CD4-positive, alpha-beta T cell treated with Interleukin-10 for 1 hour (primary cell): ENCODE measurements at regions not wholly inside any gene's neighbourhood (a gene's known extent, or its start where the extent isn't known, plus 50 kb on each side); places are given as distances from the start of the nearest gene placed in this dataset.
"Not testable (repeated sequence)": the region's sequence is repeated elsewhere in the genome, so short reads cannot be mapped to it uniquely, and the experiment has no call there.

ENCODE experiments used
- DNase-seq: peaks from one replicate; pipeline ENCODE4 v3.0.0-alpha.2; 2020

DNA sequence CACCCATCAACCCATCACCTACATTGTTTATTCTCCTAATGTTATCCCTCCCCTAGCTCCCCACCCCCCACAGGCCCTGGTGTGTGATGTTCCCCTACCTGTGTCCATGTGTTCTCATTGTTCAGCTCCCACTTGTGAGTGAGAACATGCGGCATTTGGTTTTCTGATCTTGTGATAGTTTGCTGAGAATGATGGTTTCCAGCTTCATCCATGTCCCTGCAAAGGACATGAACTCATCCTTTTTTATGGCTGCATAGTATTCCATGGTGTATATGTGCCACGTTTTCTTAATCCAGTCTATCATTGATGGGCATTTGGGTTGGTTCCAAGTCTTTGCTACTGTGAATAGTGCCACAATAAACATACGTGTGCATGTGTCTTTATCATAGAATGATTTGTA is 118.1 kb upstream of the IER5L start:
- DNase-seq = not testable (repeated sequence)

GRCh38 chr9:129291041-129291501 is 113.0 kb upstream of the IER5L start:
- no peak for DNase-seq

DNA sequence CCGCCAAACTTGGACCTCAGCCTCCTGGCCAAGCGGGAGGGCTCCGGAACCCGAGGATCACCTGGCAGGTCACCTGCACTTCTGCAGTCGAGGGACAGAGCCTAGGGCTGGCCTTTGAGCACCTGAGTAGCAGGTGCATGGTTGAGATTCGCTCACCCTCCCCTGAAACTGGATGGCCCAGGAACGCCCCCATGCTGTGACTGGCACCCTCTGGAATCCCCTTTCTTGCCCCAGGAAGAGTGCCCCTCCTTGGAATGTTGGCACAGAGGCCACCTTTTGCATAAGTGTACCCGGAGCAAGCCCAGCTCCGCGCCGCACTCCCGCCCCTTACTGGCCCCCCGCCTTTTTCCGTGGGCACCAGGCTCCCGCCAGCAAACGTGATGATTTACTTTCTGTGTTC is 112.5 kb upstream of the IER5L start:
- no peak for DNase-seq

DNA sequence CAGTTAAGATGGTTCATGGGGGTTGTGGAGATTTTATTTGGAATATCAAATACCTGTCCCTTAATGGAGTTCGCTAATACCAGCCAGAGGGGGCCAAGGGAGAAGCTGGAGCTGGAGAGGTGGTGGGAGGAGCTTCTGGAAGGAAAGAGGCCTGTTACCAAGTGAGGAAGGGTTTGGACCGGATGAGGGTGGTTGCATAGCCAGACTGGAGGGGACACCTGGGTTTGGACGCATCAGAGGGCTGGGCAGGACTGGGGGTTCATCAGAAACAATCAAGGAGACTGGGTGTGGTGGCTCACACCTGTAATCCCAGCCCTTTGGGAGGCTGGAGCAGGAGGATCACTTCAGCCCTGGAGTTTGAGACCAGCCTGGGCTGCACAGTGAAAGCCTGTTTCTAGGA is 111.8 kb upstream of the IER5L start:
- DNase-seq = no peak

DNA sequence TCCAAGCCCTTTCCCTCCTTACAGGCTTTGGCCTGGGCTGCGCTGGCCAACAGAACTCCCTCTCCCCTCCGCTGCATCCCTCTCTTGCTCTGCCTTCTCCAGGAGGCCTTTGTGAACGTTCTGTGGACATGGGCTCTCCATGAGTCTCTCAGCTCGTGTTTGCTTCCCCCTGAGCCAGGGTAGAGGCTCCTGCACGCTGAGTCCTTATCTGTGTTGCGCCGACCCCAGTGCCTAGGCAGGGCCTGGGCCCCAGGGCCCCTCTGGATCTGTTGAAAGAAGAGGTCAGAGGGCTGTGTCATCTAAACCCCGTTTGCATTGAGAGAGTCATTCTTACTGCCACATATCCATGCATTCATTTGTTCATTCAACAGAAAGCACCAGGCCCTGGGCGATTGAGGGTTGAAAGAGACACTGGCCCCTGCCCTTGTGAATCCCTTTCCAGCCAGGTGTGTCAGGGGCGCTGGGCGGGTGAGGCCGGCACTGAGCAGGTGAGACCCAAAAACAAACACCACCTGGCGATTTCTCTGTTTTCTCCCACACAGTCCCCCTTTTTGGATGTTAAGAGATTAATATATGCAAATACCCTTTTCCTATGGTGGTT is 111.2 kb upstream of the IER5L start:
- no peak for DNase-seq

- DNase-seq = no peak
These were observed 109.7 kb upstream of the IER5L start for GRCh38 chr9:129287619-129288305.

DNA sequence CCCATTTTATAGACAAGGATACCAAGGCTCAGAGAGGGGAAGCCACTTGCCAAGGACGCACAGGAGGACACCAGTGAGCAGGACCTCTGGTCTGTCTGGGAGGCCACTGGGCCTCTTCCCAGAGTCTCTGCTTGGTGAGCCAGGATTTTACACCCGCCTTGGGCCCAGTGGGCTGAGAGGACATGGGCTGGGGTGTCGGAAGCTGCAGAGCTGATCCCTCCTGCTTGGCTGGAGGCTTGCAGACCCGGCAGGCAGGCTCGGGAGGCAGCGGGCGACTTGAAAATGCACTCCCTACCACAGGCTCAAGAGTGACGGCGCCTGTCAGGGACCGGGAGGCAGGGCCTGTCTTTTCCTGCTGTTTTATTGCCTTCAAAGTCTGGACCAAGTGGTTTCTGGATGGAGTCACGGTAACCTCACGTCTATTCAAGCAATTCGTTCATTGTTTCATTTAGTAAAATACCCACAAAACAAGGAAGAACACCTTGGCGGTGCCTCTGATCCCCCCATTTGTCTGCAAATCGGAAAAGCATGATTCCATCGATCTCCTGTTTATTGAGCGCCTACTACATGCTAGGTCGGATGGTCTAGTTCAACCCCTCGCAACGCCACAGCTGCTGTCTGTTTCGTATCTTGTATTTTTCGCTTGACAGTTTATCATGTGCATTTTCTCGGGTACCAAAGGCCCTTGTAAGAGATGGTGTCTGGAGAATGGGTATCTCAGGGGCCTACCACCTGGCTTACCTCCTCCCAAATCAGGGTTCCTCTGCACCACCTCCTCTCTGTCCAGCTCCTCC is 108.1 kb upstream of the IER5L start:
- DNase-seq = no peak

DNA sequence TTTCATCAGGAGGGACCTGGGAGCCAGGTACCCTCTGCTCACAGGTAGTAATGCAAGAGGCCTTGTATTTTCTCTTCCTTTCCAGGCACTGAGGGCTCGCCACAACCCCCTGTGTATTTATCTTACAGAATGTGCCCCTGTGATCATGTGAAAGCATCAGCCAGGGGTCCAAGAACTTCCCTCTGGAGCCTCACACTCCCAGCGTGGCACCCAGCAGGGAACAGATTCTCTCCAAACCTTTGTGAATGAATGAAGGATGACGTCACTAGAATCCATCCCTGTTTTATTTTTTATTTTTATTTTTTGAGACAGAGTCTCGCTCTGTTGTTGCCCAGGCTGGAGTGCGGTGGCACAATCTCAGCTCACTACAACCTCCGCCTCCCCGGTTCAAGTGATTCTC is 107.3 kb upstream of the IER5L start:
- DNase-seq = no peak

DNA sequence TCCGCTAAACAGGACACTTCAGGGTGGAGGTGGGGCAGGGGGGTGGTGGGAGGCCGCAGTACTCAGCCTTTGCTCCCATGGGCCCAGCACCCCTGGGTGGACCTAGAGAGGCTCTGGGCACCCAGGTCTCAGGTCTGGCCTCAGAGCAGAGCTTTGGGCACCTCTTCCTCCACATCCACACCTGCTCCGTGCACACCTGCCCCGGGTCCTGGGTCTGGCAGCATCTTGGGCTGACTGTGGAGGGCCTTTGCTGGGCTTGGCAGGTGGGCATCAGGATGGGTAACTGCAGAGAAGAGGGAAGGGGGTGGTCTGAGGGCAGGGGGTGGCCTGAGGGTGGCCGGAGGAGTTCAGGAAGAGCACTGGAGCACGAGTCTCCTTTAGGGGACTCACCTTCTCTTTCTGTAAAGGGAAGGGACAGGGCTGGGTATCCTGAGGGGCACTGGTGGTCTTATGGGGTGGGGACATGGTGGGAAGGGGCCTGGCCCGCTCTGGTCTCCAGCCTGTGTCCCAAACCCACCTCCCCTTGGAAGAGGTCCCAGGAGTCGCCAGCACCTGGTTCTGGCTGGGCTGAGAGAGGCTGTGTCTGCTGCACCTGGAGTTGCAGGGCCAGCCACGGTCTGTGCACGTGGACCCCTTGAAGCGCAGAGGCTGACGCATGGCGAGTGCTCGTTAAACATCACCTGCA is 106.7 kb upstream of the IER5L start:
- no peak for DNase-seq

DNA sequence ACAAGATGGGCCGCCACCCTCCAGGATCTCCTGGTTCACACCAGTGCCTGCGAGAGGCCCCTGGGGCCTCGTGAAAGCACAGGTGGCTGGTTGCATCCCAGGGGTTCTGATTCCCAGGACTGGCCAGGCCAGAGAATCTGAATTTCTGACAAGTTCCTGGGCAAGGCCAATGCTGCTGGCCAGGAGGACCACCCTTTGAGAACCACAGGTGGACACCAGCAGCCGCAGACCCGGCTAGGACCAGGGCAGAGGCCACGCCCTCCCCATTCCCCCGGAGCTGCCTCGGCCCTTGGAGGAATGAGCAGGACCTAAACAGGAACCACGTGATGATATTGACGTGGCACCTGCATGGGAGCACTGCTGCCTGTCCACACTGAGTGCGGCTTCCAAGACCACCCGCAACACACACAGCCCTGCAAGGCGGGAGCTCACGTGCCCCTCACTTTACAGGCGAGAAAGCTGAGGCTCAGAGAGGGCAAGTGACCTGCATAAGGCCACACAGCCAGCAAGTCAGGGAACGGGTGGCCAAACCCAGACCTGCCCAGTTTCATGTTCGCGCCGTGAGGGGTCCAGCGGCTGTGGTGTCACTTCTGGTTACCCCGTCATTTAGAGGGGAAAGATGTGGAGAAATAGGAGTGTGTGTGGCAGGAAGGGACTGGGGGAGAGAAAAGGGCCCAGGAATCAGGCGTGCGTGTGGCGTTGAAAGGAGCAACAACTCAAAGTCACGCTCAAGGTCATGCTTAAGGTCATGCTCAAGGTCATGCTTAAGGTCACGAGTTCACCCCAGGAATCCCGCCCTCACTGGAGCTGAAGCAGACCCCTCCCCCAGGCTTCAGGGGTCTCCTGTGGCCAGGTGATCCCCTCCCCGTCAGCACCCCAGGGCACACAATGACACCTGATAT is 105.9 kb upstream of the IER5L start:
- DNase-seq = no peak

DNA sequence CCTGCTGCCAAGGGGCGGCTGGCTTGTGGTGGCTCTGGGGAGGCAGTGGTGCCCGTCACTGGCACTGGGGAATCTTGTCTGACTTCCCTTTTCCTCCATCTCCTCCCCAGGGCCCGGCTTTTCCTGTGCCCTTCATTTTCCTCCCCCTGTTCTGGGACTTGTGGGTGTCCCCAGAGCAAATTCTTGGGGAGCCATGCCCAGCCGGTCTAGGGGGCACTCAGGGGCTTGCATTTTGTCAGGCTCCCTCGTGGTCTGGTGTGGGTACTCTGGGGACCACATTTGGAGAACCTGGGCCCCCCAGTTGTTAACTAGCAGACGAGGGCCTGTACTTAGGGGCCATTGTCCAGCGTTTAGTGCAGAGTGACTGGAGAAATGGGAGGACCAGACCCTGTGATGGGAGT is 105.2 kb upstream of the IER5L start:
- DNase-seq = no peak

DNA sequence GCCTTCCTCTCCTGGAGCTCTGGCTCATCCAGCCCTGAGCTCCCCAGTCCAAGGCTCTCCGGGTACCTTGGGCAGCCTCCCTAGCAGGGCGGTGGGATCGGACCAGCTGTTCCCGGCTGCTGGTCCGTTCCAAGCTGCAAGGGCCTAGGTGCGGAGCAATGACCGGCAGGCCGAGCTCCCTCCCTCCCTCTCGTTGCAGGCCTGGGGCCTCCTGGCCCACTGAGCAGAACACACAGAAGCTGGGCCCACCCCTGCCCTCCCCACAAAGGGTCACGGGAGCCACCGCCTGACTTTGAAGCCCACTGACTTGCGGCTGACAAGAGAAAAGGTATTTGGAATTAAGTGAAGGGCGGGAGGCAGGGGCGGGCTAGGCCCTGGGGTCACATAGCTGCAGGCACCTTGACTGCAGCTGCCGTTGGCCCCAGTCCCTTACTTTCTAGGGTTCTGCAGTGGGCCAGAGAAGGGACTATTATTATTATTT is 104.7 kb upstream of the IER5L start:
- no peak for DNase-seq

- DNase-seq = no peak
These were observed 104.2 kb upstream of the IER5L start for GRCh38 chr9:129282272-129282671.

DNA sequence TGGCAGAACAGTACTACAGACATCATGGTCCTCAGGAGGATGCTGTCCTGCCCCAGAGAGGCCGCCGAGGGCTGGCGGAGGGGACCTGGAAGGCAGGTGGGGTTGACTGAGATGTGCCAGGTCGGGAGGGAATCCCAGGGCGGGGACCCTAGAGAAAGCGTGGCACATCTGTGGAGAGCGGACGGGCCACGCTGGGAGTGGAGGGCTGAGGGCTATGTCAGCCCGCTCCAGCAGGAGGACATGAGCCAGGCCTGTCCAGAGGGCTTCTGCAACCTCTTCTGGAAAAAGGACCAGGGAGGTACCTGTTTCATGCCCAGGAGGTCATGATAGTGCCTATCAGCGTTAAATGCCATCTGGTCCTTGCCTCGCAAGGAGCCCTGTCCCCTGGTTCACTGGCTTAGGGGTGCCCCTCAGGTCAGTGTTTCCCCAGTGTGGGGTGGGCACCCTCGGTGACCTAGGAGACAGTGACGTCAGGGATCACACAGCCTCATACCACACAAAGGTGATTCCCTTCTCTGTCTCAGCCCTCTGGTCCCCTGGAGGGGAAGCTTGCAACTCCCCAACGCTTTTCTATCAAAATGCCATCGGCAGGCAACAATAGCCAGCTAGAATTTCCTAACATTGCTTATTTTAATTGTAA is 103.6 kb upstream of the IER5L start:
- DNase-seq = no peak

- no peak for DNase-seq
These were observed 102.7 kb upstream of the IER5L start for GRCh38 chr9:129280623-129281271.

DNA sequence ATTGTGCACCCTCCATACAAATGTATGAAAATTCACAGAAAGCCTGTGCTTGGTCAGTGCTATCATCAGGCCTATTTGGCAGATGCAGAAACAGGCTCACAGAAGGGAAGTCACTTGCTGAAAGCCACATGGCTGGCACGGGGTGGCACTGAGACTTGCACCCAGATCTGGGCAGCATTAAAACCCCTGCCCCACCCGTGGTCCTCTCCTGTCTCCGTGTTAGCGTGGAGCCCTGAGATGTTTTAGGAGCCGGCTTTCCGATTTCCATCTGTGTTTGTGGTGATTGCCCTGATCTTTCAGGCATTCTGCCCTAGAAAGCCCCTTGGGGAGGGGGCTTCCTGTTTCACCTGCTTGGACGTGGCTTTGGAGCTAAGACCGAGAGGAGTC is 102.2 kb upstream of the IER5L start:
- DNase-seq = no peak

GRCh38 chr9:129278391-129279237 is 100.6 kb upstream of the IER5L start:
- DNase-seq = no peak

DNA sequence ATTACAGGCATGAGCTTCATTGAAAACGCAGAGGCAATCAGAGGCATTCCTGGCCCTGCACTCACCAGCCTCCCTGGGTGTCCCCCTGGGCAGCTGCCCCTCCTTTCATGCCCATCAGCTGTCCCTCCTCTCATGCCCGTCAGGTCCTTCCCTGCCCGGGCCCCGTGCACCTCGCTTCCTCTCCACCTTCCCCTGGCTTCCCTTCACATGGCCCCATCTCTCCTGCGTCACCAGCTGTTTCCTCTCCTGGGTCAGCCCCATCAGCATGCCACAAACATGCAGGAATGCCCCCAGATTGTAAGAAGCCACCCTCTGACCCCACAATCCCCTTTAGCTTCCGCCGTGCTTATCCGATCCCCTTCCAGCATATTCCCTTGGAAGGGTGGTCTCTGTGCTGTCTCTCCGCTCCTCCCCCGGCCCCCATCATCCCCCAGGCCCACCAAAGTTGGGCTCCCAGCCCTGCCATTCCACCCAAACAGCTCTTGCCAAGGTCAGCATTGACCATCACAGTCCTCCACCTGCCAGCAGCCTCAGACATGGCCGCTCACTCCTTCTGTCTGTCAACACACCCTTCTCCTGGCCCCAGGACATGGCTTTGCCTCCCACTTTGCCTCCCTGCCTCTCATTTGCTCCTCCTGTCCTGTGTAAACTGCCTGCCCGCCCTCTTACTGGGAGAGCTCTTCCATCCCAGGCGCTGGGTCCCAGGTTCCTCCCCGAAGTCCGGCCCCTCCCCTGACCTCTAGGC is 98.6 kb upstream of the IER5L start:
- DNase-seq = no peak

- DNase-seq = no peak
These were observed 97.7 kb upstream of the IER5L start for GRCh38 chr9:129275626-129276247.
